WTC11 (cell line): ENCODE measurements at regions not wholly inside any gene's neighbourhood (a gene's known extent, or its start where the extent isn't known, plus 50 kb on each side); places are given as distances from the start of the nearest gene placed in this dataset.

ENCODE experiments used
- ATAC-seq: fragments of 200-7000 bp; cut with Tn5 transposase; 2 replicates; pipeline ENCODE4 v1.10.0; 2021; ENCODE audit warnings: mild to moderate bottlenecking, moderate library complexity
- CTCF ChIA-PET: fragments of 300-600 bp; sonication (Branson Sonifier 250); formaldehyde crosslinking; loops from one replicate; lab custom pipeline; 2021; ENCODE audit warnings: antibody characterized with exemption; lab: Charles Lee
- POLR2A ChIA-PET: fragments of 350-600 bp; sonication (Branson Sonifier 250); formaldehyde crosslinking; loops from one replicate; lab custom pipeline; 2021; ENCODE audit warnings: antibody characterized with exemption; lab: Charles Lee
- DNase-seq: peaks from one replicate; pipeline ENCODE4 v3.0.0; 2021; ENCODE audit warnings: low spot score
- H3K27ac Mint-ChIP-seq: 2 replicates; pipeline ENCODE4 v1.8.0; 2021; ENCODE audit warnings: mixed read lengths
- H3K27me3 Mint-ChIP-seq: 2 replicates; pipeline ENCODE4 v1.8.0; 2021; ENCODE audit warnings: low read depth, mild to moderate bottlenecking, moderate library complexity, mixed read lengths
- H3K36me3 Mint-ChIP-seq: 2 replicates; pipeline ENCODE4 v1.8.0; 2021; ENCODE audit warnings: mixed read lengths
- H3K4me1 Mint-ChIP-seq: 2 replicates; pipeline ENCODE4 v1.8.0; 2022; ENCODE audit warnings: mixed read lengths
- H3K4me3 Mint-ChIP-seq: 2 replicates; pipeline ENCODE4 v1.8.0; 2021; ENCODE audit warnings: mild to moderate bottlenecking, moderate library complexity, mixed read lengths
- H3K9me3 Mint-ChIP-seq: 2 replicates; pipeline ENCODE4 v1.8.0; 2021; ENCODE audit warnings: mixed read lengths
- CBFB ChIP-seq: sonication (generic); formaldehyde crosslinking; IDR thresholded peaks from 2 replicates; pipeline ENCODE4 v1.8.1; 2022; ENCODE audit warnings: mild to moderate bottlenecking, low read depth, missing genetic modification reagents
- CREM ChIP-seq: sonication (generic); formaldehyde crosslinking; IDR thresholded peaks from 2 replicates; pipeline ENCODE4 v1.8.1; 2022; ENCODE audit warnings: mild to moderate bottlenecking, missing genetic modification reagents, moderate library complexity
- E2F4 ChIP-seq: sonication (generic); formaldehyde crosslinking; IDR thresholded peaks from 2 replicates; pipeline ENCODE4 v1.8.1; 2022; ENCODE audit warnings: low read depth, mild to moderate bottlenecking, moderate library complexity, missing genetic modification reagents, borderline replicate concordance
- ERG ChIP-seq: fragments of 250-450 bp; sonication (Bioruptor Pico); IDR thresholded peaks from 2 replicates; pipeline ENCODE4 v1.8.0; 2021; ENCODE audit warnings: mild to moderate bottlenecking
- FOXJ3 ChIP-seq: sonication (generic); formaldehyde crosslinking; IDR thresholded peaks from 2 replicates; pipeline ENCODE4 v1.9.0; 2021; ENCODE audit warnings: missing genetic modification reagents, mild to moderate bottlenecking, borderline replicate concordance
- FOXK1 ChIP-seq: sonication (generic); formaldehyde crosslinking; IDR thresholded peaks from 2 replicates; pipeline ENCODE4 v1.8.0; 2022; ENCODE audit warnings: mild to moderate bottlenecking, moderate library complexity, missing genetic modification reagents
- FOXP1 ChIP-seq: sonication (generic); formaldehyde crosslinking; IDR thresholded peaks from 2 replicates; pipeline ENCODE4 v1.8.0; 2022; ENCODE audit warnings: missing genetic modification reagents, mild to moderate bottlenecking, moderate library complexity, borderline replicate concordance
- FOXP4 ChIP-seq: sonication (generic); formaldehyde crosslinking; IDR thresholded peaks from 2 replicates; pipeline ENCODE4 v1.8.0; 2022; ENCODE audit warnings: mild to moderate bottlenecking, missing genetic modification reagents
- GABPB1 ChIP-seq: sonication (generic); formaldehyde crosslinking; IDR thresholded peaks from 2 replicates; pipeline ENCODE4 v1.8.1; 2023; ENCODE audit warnings: mild to moderate bottlenecking, missing genetic modification reagents
- HMGA2 ChIP-seq: fragments of 250-450 bp; sonication (Bioruptor Pico); IDR thresholded peaks from 2 replicates; pipeline ENCODE4 v1.4.0; 2021; ENCODE audit warnings: mild to moderate bottlenecking, moderate library complexity
- IRF2 ChIP-seq: sonication (generic); formaldehyde crosslinking; IDR thresholded peaks from 2 replicates; pipeline ENCODE4 v1.8.0; 2022; ENCODE audit warnings: low read depth, missing genetic modification reagents, borderline replicate concordance
- JAZF1 ChIP-seq: fragments of 250-450 bp; sonication (Bioruptor Pico); IDR thresholded peaks from 2 replicates; pipeline ENCODE4 v1.9.0; 2021; ENCODE audit warnings: moderate library complexity, mild to moderate bottlenecking, inconsistent platforms
- KAT7 ChIP-seq: sonication (generic); formaldehyde crosslinking; IDR thresholded peaks from 2 replicates; pipeline ENCODE4 v1.8.1; 2023; ENCODE audit warnings: missing genetic modification reagents, mild to moderate bottlenecking, borderline replicate concordance
- NR1H2 ChIP-seq: sonication (generic); formaldehyde crosslinking; IDR thresholded peaks from 2 replicates; pipeline ENCODE4 v1.9.0; 2021; ENCODE audit warnings: mild to moderate bottlenecking, moderate library complexity, missing genetic modification reagents
- SMAD4 ChIP-seq: sonication (generic); formaldehyde crosslinking; IDR thresholded peaks from 2 replicates; pipeline ENCODE4 v1.8.0; 2022; ENCODE audit warnings: mild to moderate bottlenecking, missing genetic modification reagents
- SOX15 ChIP-seq: fragments of 250-450 bp; sonication (Bioruptor Pico); IDR thresholded peaks from 2 replicates; pipeline ENCODE4 v1.9.0; 2021; ENCODE audit warnings: mild to moderate bottlenecking
- SP1 ChIP-seq: sonication (generic); formaldehyde crosslinking; conservative IDR thresholded peaks from 2 replicates; pipeline ENCODE4 v1.8.1; 2022; ENCODE audit warnings: missing genetic modification reagents
- TEAD1 ChIP-seq: sonication (generic); formaldehyde crosslinking; IDR thresholded peaks from 2 replicates; pipeline ENCODE4 v1.8.0; 2022; ENCODE audit warnings: mild to moderate bottlenecking, missing genetic modification reagents
- TEAD4 ChIP-seq: sonication (generic); formaldehyde crosslinking; IDR thresholded peaks from 2 replicates; pipeline ENCODE4 v1.8.0; 2022; ENCODE audit warnings: mild to moderate bottlenecking, missing genetic modification reagents
- USF2 ChIP-seq: sonication (generic); formaldehyde crosslinking; IDR thresholded peaks from 2 replicates; pipeline ENCODE4 v1.8.1; 2023; ENCODE audit warnings: mild to moderate bottlenecking, missing genetic modification reagents, moderate library complexity
- ZMAT4 ChIP-seq: fragments of 250-450 bp; sonication (Bioruptor Pico); IDR thresholded peaks from 2 replicates; pipeline ENCODE4 v1.9.0; 2021; ENCODE audit warnings: mild to moderate bottlenecking
- ZNF121 ChIP-seq: sonication (generic); formaldehyde crosslinking; IDR thresholded peaks from 2 replicates; pipeline ENCODE4 v1.8.0; 2023; ENCODE audit warnings: missing genetic modification reagents
- ZNF232 ChIP-seq: sonication (generic); formaldehyde crosslinking; IDR thresholded peaks from 2 replicates; pipeline ENCODE4 v1.8.0; 2022; ENCODE audit warnings: mild to moderate bottlenecking, missing genetic modification reagents
- ZNF281 ChIP-seq: sonication (generic); formaldehyde crosslinking; IDR thresholded peaks from 2 replicates; pipeline ENCODE4 v1.8.0; 2023; ENCODE audit warnings: mild to moderate bottlenecking, missing genetic modification reagents
- ZNF317 ChIP-seq: sonication (generic); formaldehyde crosslinking; IDR thresholded peaks from 2 replicates; pipeline ENCODE4 v1.8.1; 2023; ENCODE audit warnings: low read depth, mild to moderate bottlenecking, moderate library complexity, missing genetic modification reagents, borderline replicate concordance
- ZNF512 ChIP-seq: sonication (generic); formaldehyde crosslinking; IDR thresholded peaks from 2 replicates; pipeline ENCODE4 v1.8.1; 2022; ENCODE audit warnings: missing genetic modification reagents, borderline replicate concordance

GRCh38 chr6:108771421-108771820, 76.8 kb upstream of the ARMC2 start (continued):
- no peak for TF ChIP-seq CREM (CRISPR knock-in tag)
- TF ChIP-seq CBFB, result no peak
- TF ChIP-seq ZMAT4 (CRISPR knock-in tag), result no peak
- TF ChIP-seq ZNF317 (CRISPR knock-in tag), result no peak
- no peak for TF ChIP-seq SOX15 (CRISPR knock-in tag)
- TF ChIP-seq GABPB1 (CRISPR knock-in tag), result no peak
- no peak for TF ChIP-seq NR1H2 (CRISPR knock-in tag)

- Mint-ChIP-seq H3K27me3 (peaks cover 11% of the 10 kb centered on the region), H3K27ac (no peak overlapping the region), H3K9me3 (peaks cover 11% of the 10 kb centered on the region), H3K4me1 (peaks cover 13% of the 10 kb centered on the region), H3K4me3 (no peak overlapping the region), H3K36me3 (no peaks in the 10 kb centered on the region)
- ChIA-PET CTCF (no interaction called here), POLR2A (no interaction called here)
- ATAC-seq (no peak), DNase-seq (no peak)
- no peak for TF ChIP-seq TEAD1 (CRISPR knock-in tag)
- TF ChIP-seq TEAD4 (CRISPR knock-in tag), result no peak
- TF ChIP-seq FOXP1, result no peak
- TF ChIP-seq USF2 (CRISPR knock-in tag), result no peak
- no peak for TF ChIP-seq HMGA2 (CRISPR knock-in tag)
- TF ChIP-seq SP1 (CRISPR knock-in tag), result no peak
- TF ChIP-seq FOXJ3 (CRISPR knock-in tag), result no peak
- no peak for TF ChIP-seq ZNF121 (CRISPR knock-in tag)
- TF ChIP-seq FOXP4 (CRISPR knock-in tag), result no peak
- TF ChIP-seq ZNF512 (CRISPR knock-in tag), result no peak
- TF ChIP-seq JAZF1 (CRISPR knock-in tag), result no peak
- TF ChIP-seq ZNF281 (CRISPR knock-in tag), result no peak
Observed at GRCh38 chr6:108774555-108774954, 73.7 kb upstream of the ARMC2 start.

GRCh38 chr6:108777536-108777935, 70.7 kb upstream of the ARMC2 start:
- CTCF ChIA-PET, result no interaction called here
- H3K4me3 Mint-ChIP-seq, result no peak overlapping the region
- no peak overlapping the region for H3K27ac Mint-ChIP-seq
- POLR2A ChIA-PET, result no interaction called here
- no peak for ATAC-seq
- peaks cover 24% of the 10 kb centered on the region for H3K27me3 Mint-ChIP-seq
- H3K36me3 Mint-ChIP-seq, result no peaks in the 10 kb centered on the region
- H3K9me3 Mint-ChIP-seq, result peaks cover 5% of the 10 kb centered on the region
- H3K4me1 Mint-ChIP-seq, result peaks cover 37% of the 10 kb centered on the region
- no peak for DNase-seq
- TF ChIP-seq ERG (no peak), SMAD4 (CRISPR knock-in tag) (no peak), IRF2 (CRISPR knock-in tag) (no peak), TEAD4 (CRISPR knock-in tag) (no peak), ZNF232 (CRISPR knock-in tag) (no peak), FOXK1 (CRISPR knock-in tag) (no peak), E2F4 (CRISPR knock-in tag) (no peak), KAT7 (CRISPR knock-in tag) (no peak)
